ENCODE measurements at regions not wholly inside any gene's neighbourhood (a gene's known extent, or its start where the extent isn't known, plus 50 kb on each side); places are given as distances from the start of the nearest gene placed in this dataset.

GRCh38 chr1:58836408-58836807 lies 52.6 kb upstream of the JUN start:
- no peak for TF ChIP-seq CTCF (IDR thresholded peaks at IDR 0.05)
- Mint-ChIP-seq H3K9me3 (no peaks in the 10 kb centered on the region), H3K4me1 (ENCODE audit: low read depth) (peaks cover 52% of the 10 kb centered on the region), H3K27ac (no peak overlapping the region), H3K27me3 (ENCODE audit: insufficient read depth) (no peaks in the 10 kb centered on the region), H3K36me3 (ENCODE audit: low read depth) (no peaks in the 10 kb centered on the region), H3K4me3 (no peak overlapping the region)
- DNase-seq, result no peak

- peaks cover 62% of the 10 kb centered on the region for H3K4me1 Mint-ChIP-seq (ENCODE audit: low read depth)
- no peak for TF ChIP-seq CTCF (IDR thresholded peaks at IDR 0.05)
- H3K4me3 Mint-ChIP-seq, result no peak overlapping the region
- H3K36me3 Mint-ChIP-seq (ENCODE audit: low read depth), result no peaks in the 10 kb centered on the region
- H3K9me3 Mint-ChIP-seq, result no peaks in the 10 kb centered on the region
- no peak overlapping the region for H3K27ac Mint-ChIP-seq
- no peak for DNase-seq
- H3K27me3 Mint-ChIP-seq (ENCODE audit: insufficient read depth), result no peaks in the 10 kb centered on the region
These were observed 54.0 kb upstream of the JUN start for GRCh38 chr1:58837886-58838285.

- no peaks in the 10 kb centered on the region for H3K9me3 Mint-ChIP-seq
- H3K4me1 Mint-ChIP-seq (ENCODE audit: low read depth), result peaks cover 68% of the 10 kb centered on the region
- H3K27ac Mint-ChIP-seq, result no peak overlapping the region
- no peaks in the 10 kb centered on the region for H3K36me3 Mint-ChIP-seq (ENCODE audit: low read depth)
- H3K27me3 Mint-ChIP-seq (ENCODE audit: insufficient read depth), result no peaks in the 10 kb centered on the region
- no peak overlapping the region for H3K4me3 Mint-ChIP-seq
- DNase-seq, result no peak
- no peak for TF ChIP-seq CTCF (IDR thresholded peaks at IDR 0.05)
These were observed 55.4 kb upstream of the JUN start for GRCh38 chr1:58839147-58839795.

GRCh38 chr1:58839846-58840835 lies 56.3 kb upstream of the JUN start:
- Mint-ChIP-seq H3K36me3 (ENCODE audit: low read depth) (no peaks in the 10 kb centered on the region), H3K27me3 (ENCODE audit: insufficient read depth) (no peaks in the 10 kb centered on the region), H3K4me3 (no peak overlapping the region), H3K4me1 (ENCODE audit: low read depth) (peaks cover 71% of the 10 kb centered on the region), H3K9me3 (no peaks in the 10 kb centered on the region), H3K27ac (peak overlapping the region; percentile 80)
- no peak for TF ChIP-seq CTCF (IDR thresholded peaks at IDR 0.05)
- DNase-seq, result peak; percentile 43

GRCh38 chr1:58841455-58841854 lies 57.6 kb upstream of the JUN start:
- Mint-ChIP-seq H3K4me1 (ENCODE audit: low read depth) (peaks cover 65% of the 10 kb centered on the region), H3K4me3 (no peak overlapping the region), H3K9me3 (no peaks in the 10 kb centered on the region), H3K27me3 (ENCODE audit: insufficient read depth) (no peaks in the 10 kb centered on the region), H3K27ac (no peak overlapping the region), H3K36me3 (ENCODE audit: low read depth) (no peaks in the 10 kb centered on the region)
- DNase-seq, result no peak
- peak; percentile 72 for TF ChIP-seq CTCF (IDR thresholded peaks at IDR 0.05)

All from HFFc6 (cell line).